OCI-LY3 (cell line): ENCODE measurements at regions not wholly inside any gene's neighbourhood (a gene's known extent, or its start where the extent isn't known, plus 50 kb on each side); places are given as distances from the start of the nearest gene placed in this dataset.

Experiments
- H2AFZ ChIP-seq: fragments of 200-600, 300-600 bp; shearing (Covaris generic); 2 replicates; pipeline ENCODE4 v1.6.0; 2014; ENCODE audit warnings: antibody characterized with exemption, low read depth, low read length
- H3K27ac ChIP-seq: fragments of 200-600, 300-600 bp; sonication (generic); 2 replicates; pipeline ENCODE4 v1.5.1; 2014; ENCODE audit warnings: mild to moderate bottlenecking, low read length, moderate library complexity, mixed read lengths
- H3K27me3 ChIP-seq: fragments of 200-600, 300-600 bp; sonication (generic); 2 replicates; pipeline ENCODE4 v1.6.1; 2014; ENCODE audit warnings: low read depth, low read length, mixed read lengths
- H3K36me3 ChIP-seq: fragments of 200-600, 300-600 bp; sonication (generic); replicated peaks from 2 replicates; pipeline ENCODE3; 2014; ENCODE audit warnings: low read depth, low read length, mixed read lengths
- H3K4me1 ChIP-seq: fragments of 300-600, 200-600 bp; sonication (generic); 2 replicates; pipeline ENCODE4 v1.6.1; 2014; ENCODE audit warnings: low read length, mixed read lengths
- H3K4me2 ChIP-seq: fragments of 200-600, 300-600 bp; sonication (generic); 2 replicates; pipeline ENCODE4 v1.6.1; 2014; ENCODE audit warnings: low read length, mixed read lengths
- H3K4me3 ChIP-seq: fragments of 300-600, 200-600 bp; sonication (generic); 2 replicates; pipeline ENCODE4 v1.5.1; 2014; ENCODE audit warnings: antibody characterized with exemption, mild to moderate bottlenecking, low read length, moderate library complexity
- H3K79me2 ChIP-seq: fragments of 300-600, 200-600 bp; shearing (Covaris generic); 2 replicates; pipeline ENCODE4 v1.6.1; 2014; ENCODE audit warnings: mild to moderate bottlenecking, low read length, mixed read lengths
- H3K9ac ChIP-seq: fragments of 300-600, 200-600 bp; shearing (Covaris generic); 2 replicates; pipeline ENCODE4 v1.6.0; 2014; ENCODE audit warnings: mild to moderate bottlenecking, low read length, moderate library complexity
- H3K9me3 ChIP-seq: fragments of 200-600, 300-600 bp; shearing (Covaris generic); 2 replicates; pipeline ENCODE4 v1.6.1; 2014; ENCODE audit warnings: low read length, mixed read lengths; ENCODE audit not compliant: insufficient read depth
- H4K20me1 ChIP-seq: fragments of 200-600, 300-600 bp; sonication (generic); 2 replicates; pipeline ENCODE4 v1.6.1; 2016; ENCODE audit warnings: low read length, mixed read lengths; ENCODE audit not compliant: insufficient read depth
- CTCF ChIP-seq: fragments of 200-600, 300-600 bp; sonication (generic); IDR thresholded peaks from 2 replicates; pipeline ENCODE4 v1.5.1; 2014; ENCODE audit warnings: antibody characterized with exemption, low read length, low read depth
- EZH2phosphoT487 ChIP-seq: fragments of 200-600 bp; shearing (Covaris generic); IDR thresholded peaks from 2 replicates; pipeline ENCODE4 v1.6.1; 2018; ENCODE audit warnings: antibody characterized with exemption, mixed run types, low read depth

- Histone ChIP-seq H3K27ac (no peak overlapping the region), H3K9ac (no peak overlapping the region), H3K27me3 (peaks cover 68% of the 10 kb centered on the region), H3K36me3 (no peaks in the 10 kb centered on the region), H3K4me2 (no peak overlapping the region), H3K4me3 (no peak overlapping the region), H2AFZ (no peak overlapping the region), H4K20me1 (no peaks in the 10 kb centered on the region), H3K4me1 (peaks cover 6% of the 10 kb centered on the region), H3K9me3 (no peaks in the 10 kb centered on the region), H3K79me2 (no peaks in the 10 kb centered on the region)
- no peak for TF ChIP-seq EZH2phosphoT487
- TF ChIP-seq CTCF: no peak
These were observed 190.3 kb downstream of the OPA1 start for GRCh38 chr3:193783166-193783896.

- H2AFZ ChIP-seq: no peak overlapping the region
- H3K79me2 ChIP-seq: no peaks in the 10 kb centered on the region
- H4K20me1 ChIP-seq: no peaks in the 10 kb centered on the region
- H3K4me3 ChIP-seq: no peak overlapping the region
- no peaks in the 10 kb centered on the region for H3K9me3 ChIP-seq
- H3K4me2 ChIP-seq: no peak overlapping the region
- no peak overlapping the region for H3K27ac ChIP-seq
- H3K4me1 ChIP-seq: peaks cover 8% of the 10 kb centered on the region
- H3K36me3 ChIP-seq: no peaks in the 10 kb centered on the region
- H3K27me3 ChIP-seq: peaks cover 59% of the 10 kb centered on the region
- TF ChIP-seq CTCF (0 out of 2 replicates have a peak, but pooled peaks have one; percentile 7), EZH2phosphoT487 (no peak)
- no peak overlapping the region for H3K9ac ChIP-seq
These were observed 191.8 kb downstream of the OPA1 start for GRCh38 chr3:193784822-193785221.

GRCh38 chr3:193787496-193787870, 194.5 kb downstream of the OPA1 start:
- H4K20me1 ChIP-seq: no peaks in the 10 kb centered on the region
- H3K4me2 ChIP-seq: no peak overlapping the region
- peaks cover 8% of the 10 kb centered on the region for H3K4me1 ChIP-seq
- H3K4me3 ChIP-seq: no peak overlapping the region
- H3K9ac ChIP-seq: no peak overlapping the region
- H3K36me3 ChIP-seq: no peaks in the 10 kb centered on the region
- no peak overlapping the region for H3K27ac ChIP-seq
- peaks cover 63% of the 10 kb centered on the region for H3K27me3 ChIP-seq
- TF ChIP-seq CTCF: no peak
- no peaks in the 10 kb centered on the region for H3K9me3 ChIP-seq
- no peaks in the 10 kb centered on the region for H3K79me2 ChIP-seq
- no peak overlapping the region for H2AFZ ChIP-seq

GRCh38 chr3:193788189-193788991, 195.4 kb downstream of the OPA1 start:
- no peaks in the 10 kb centered on the region for H3K79me2 ChIP-seq
- TF ChIP-seq EZH2phosphoT487: no peak
- peak; percentile 89 for TF ChIP-seq CTCF

More at GRCh38 chr3:193788189-193788991, 195.4 kb downstream of the OPA1 start:
- no peak overlapping the region for H3K4me3 ChIP-seq
- H3K4me2 ChIP-seq: 0 out of 2 replicates have a peak overlapping the region, but pooled peaks have one; percentile 18
- no peak overlapping the region for H2AFZ ChIP-seq
- H3K36me3 ChIP-seq: no peaks in the 10 kb centered on the region
- no peak overlapping the region for H3K9ac ChIP-seq
- no peaks in the 10 kb centered on the region for H4K20me1 ChIP-seq
- no peak overlapping the region for H3K27ac ChIP-seq
- no peaks in the 10 kb centered on the region for H3K9me3 ChIP-seq
- H3K27me3 ChIP-seq: peaks cover 60% of the 10 kb centered on the region
- H3K4me1 ChIP-seq: peaks cover 8% of the 10 kb centered on the region
